OCI-LY7 (cell line): ENCODE measurements at regions not wholly inside any gene's neighbourhood (a gene's known extent, or its start where the extent isn't known, plus 50 kb on each side); places are given as distances from the start of the nearest gene placed in this dataset.

Experiments
- BruUV-seq: library from RNA; stranded (reverse); fragments of 400-500 nt; replicated peaks from 2 replicates; lab custom pipeline; 2021; lab: Mats Ljungman, UMichigan
- CTCF ChIA-PET: fragments of 300-600 bp; sonication (Branson Sonifier 250); formaldehyde crosslinking; loops from one replicate; lab custom pipeline; 2022; ENCODE audit warnings: antibody characterized with exemption; ENCODE audit not compliant: unreplicated experiment; lab: Charles Lee
- POLR2A ChIA-PET: fragments of 300-600 bp; sonication (Branson Sonifier 250); formaldehyde crosslinking; loops from one replicate; lab custom pipeline; 2022; ENCODE audit warnings: antibody characterized with exemption; lab: Charles Lee
- DNase-seq: peaks from one replicate; pipeline ENCODE4 v3.0.0-alpha.2; 2015; ENCODE audit warnings: low spot score
- H2AFZ ChIP-seq: fragments of 200-600 bp; sonication (generic), shearing (Covaris generic); 2 replicates; pipeline ENCODE4 v1.6.1; 2014; ENCODE audit warnings: mild to moderate bottlenecking, antibody characterized with exemption, low read length, moderate library complexity
- H3K27ac ChIP-seq: fragments of 200-600 bp; sonication (generic); 2 replicates; pipeline ENCODE4 v1.5.1; 2014; ENCODE audit warnings: mixed run types, low read depth, mild to moderate bottlenecking, moderate library complexity, low read length, inconsistent platforms; ENCODE audit not compliant: poor library complexity, severe bottlenecking
- H3K36me3 ChIP-seq: fragments of 200-600 bp; sonication (generic); 2 replicates; pipeline ENCODE4 v1.6.1; 2014; ENCODE audit warnings: mild to moderate bottlenecking, antibody characterized with exemption, low read length, moderate library complexity, mixed read lengths; ENCODE audit not compliant: insufficient read depth
- H3K4me1 ChIP-seq: fragments of 200-600 bp; sonication (generic); 2 replicates; pipeline ENCODE4 v1.5.1; 2014; ENCODE audit warnings: mild to moderate bottlenecking, low read length; ENCODE audit not compliant: insufficient read depth, poor library complexity, severe bottlenecking
- H3K4me2 ChIP-seq: fragments of 200-600 bp; sonication (generic); 2 replicates; pipeline ENCODE4 v1.6.1; 2014; ENCODE audit warnings: mild to moderate bottlenecking, low read length
- H3K4me3 ChIP-seq: fragments of 200-600 bp; sonication (generic); 2 replicates; pipeline ENCODE4 v1.5.1; 2014; ENCODE audit warnings: mild to moderate bottlenecking, low read depth, low read length; ENCODE audit not compliant: poor library complexity, severe bottlenecking
- H3K79me2 ChIP-seq: fragments of 200-600 bp; sonication (generic); 2 replicates; pipeline ENCODE4 v1.6.1; 2016; ENCODE audit warnings: low read depth, mild to moderate bottlenecking, low read length, moderate library complexity, mixed read lengths; ENCODE audit not compliant: insufficient read depth
- H3K9me2 ChIP-seq: fragments of 200-600 bp; sonication (generic); 2 replicates; pipeline ENCODE4 v1.6.1; 2016; ENCODE audit warnings: mild to moderate bottlenecking, low read length, mixed read lengths; ENCODE audit not compliant: insufficient read depth
- H3K9me3 ChIP-seq: fragments of 200-600 bp; sonication (generic); 2 replicates; pipeline ENCODE4 v1.6.1; 2014; ENCODE audit warnings: mild to moderate bottlenecking, mixed run types, low read length, mixed read lengths
- H4K20me1 ChIP-seq: fragments of 200-600 bp; sonication (generic); 2 replicates; pipeline ENCODE4 v1.6.1; 2014; ENCODE audit warnings: mild to moderate bottlenecking, antibody characterized with exemption, low read length, moderate library complexity, mixed read lengths; ENCODE audit not compliant: insufficient read depth
- EZH2phosphoT487 ChIP-seq: fragments of 200-600 bp; sonication (generic); IDR thresholded peaks from 2 replicates; pipeline ENCODE4 v1.6.1; 2018; ENCODE audit warnings: low read depth, borderline replicate concordance, mild to moderate bottlenecking, mixed run types, antibody characterized with exemption, low read length, moderate library complexity, mixed read lengths
- intact Hi-C: fragments of 100-400 bp; cut with micrococcal nuclease; formaldehyde crosslinking; loops from one replicate; pipeline ENCODE4 v1.10.0; 2022; ENCODE audit not compliant: unreplicated experiment
- TF ChIP-seq, protein P1 (sequence below): fragments of 200-600 bp; sonication (generic); conservative IDR thresholded peaks from 2 replicates; pipeline ENCODE4 v1.5.1; 2014; ENCODE audit warnings: mild to moderate bottlenecking, antibody characterized with exemption, low read length, moderate library complexity, mixed read lengths

DNA sequence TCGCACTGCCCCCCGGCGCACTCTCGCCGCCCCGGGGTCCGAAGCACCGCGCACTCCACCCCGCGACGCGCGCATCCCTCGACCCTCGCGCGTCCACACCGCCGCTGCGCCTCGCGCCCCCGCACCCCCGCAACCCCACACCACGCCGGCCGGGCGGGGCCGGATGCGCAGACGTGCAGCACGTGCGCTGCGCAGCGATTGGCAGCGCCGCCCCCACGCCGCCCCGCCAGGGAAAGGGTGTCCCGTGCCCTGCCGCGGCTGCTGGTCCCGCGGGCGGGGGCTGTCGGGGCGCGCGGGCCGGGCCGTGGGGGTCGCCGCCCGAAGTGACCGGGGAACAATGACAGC lies 53.7 kb upstream of the KDM7A start:
- Histone ChIP-seq H3K27ac (no peak overlapping the region), H3K4me3 (no peak overlapping the region), H3K4me1 (no peaks in the 10 kb centered on the region), H3K9me3 (no peaks in the 10 kb centered on the region), H3K36me3 (no peaks in the 10 kb centered on the region), H4K20me1 (no peaks in the 10 kb centered on the region), H3K79me2 (no peaks in the 10 kb centered on the region), H3K4me2 (peak overlapping the region; percentile 42; the same call in 1 of the 2 replicates), H2AFZ (no peak overlapping the region), H3K9me2 (no peaks in the 10 kb centered on the region)
- intact Hi-C loops = loop anchor here (5.0 kb wide), 1 partner anchor 53 kb away; the partner anchor contains the start of gene KDM7A
- no peak for DNase-seq
- BruUV-seq = no TSS peak
- ChIA-PET POLR2A (no interaction called here), CTCF (no interaction called here)
- no peak for TF ChIP-seq EZH2phosphoT487
- TF ChIP-seq, protein P1, sequence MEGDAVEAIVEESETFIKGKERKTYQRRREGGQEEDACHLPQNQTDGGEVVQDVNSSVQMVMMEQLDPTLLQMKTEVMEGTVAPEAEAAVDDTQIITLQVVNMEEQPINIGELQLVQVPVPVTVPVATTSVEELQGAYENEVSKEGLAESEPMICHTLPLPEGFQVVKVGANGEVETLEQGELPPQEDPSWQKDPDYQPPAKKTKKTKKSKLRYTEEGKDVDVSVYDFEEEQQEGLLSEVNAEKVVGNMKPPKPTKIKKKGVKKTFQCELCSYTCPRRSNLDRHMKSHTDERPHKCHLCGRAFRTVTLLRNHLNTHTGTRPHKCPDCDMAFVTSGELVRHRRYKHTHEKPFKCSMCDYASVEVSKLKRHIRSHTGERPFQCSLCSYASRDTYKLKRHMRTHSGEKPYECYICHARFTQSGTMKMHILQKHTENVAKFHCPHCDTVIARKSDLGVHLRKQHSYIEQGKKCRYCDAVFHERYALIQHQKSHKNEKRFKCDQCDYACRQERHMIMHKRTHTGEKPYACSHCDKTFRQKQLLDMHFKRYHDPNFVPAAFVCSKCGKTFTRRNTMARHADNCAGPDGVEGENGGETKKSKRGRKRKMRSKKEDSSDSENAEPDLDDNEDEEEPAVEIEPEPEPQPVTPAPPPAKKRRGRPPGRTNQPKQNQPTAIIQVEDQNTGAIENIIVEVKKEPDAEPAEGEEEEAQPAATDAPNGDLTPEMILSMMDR = no peak

DNA sequence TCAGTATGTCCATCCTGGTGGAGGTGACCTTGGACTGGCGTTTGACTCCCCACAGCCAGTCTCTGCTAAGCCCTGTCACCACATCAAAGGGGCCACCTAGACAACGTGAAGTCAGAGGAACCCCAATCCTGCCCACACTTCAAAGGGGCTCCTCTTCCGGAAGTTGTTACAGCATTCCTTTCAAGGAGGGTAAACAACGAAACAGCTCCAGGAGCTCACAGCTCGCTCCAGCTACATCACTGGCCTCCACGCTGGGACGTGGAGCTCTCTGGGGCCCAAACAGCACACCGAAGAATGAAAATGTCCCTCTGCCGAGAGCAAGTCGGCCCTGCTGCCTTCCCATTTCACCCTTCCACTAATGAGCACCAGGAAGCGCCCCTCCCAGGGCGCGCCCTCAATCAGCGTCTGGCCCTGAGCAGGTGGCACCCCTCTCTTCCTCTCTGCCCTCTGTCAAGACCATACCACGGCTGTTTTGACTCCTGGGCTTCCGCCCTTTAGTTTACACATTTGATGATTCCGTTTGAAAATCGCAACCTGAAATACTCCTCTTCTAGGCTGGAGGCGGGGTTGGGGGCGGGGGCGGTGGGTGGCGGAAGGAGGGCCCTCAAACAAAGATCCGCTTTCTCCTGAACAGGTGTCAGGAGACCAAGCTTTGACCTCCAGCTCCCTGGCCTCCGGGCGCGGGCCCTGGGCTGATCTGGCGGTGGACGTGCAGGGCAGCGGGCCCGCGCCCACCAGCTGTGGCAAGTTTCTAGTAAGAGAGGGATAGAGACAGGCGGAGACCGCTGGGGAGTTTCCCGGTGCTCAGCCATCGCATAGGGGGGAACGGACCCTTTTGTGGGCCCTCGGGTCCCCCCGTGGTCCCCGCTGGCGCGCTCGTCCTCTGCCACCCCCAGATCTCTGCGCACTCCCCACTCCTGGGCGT lies 53.1 kb upstream of the KDM7A start:
- Histone ChIP-seq H3K4me2 (peak overlapping the region; percentile 32; the same call in 1 of the 2 replicates), H4K20me1 (no peaks in the 10 kb centered on the region), H3K9me3 (no peaks in the 10 kb centered on the region), H3K27ac (no peak overlapping the region), H3K36me3 (no peaks in the 10 kb centered on the region), H3K4me3 (no peak overlapping the region), H2AFZ (peak overlapping the region; percentile 32; the same call in 1 of the 2 replicates), H3K9me2 (no peaks in the 10 kb centered on the region), H3K4me1 (no peaks in the 10 kb centered on the region), H3K79me2 (no peaks in the 10 kb centered on the region)
- DNase-seq = no peak
- POLR2A ChIA-PET = interaction anchor here (1.5 kb wide), 1 partner anchor 20 kb away, joined by 3 read pairs; no protein-coding TSS in a partner anchor
- CTCF ChIA-PET = interaction anchor here (0.7 kb wide), 1 partner anchor 24 kb away, joined by 3 read pairs; no protein-coding TSS in a partner anchor
- no peak for TF ChIP-seq EZH2phosphoT487
- TF ChIP-seq, protein P1 = no peak
- BruUV-seq = no TSS peak
- intact Hi-C loops = loop anchor here (5.0 kb wide), 1 partner anchor 53 kb away; the partner anchor contains the start of gene KDM7A
